ENCODE measurements at regions not wholly inside any gene's neighbourhood (a gene's known extent, or its start where the extent isn't known, plus 50 kb on each side); places are given as distances from the start of the nearest gene placed in this dataset.
"Not testable (repeated sequence)": the region's sequence is repeated elsewhere in the genome, so short reads cannot be mapped to it uniquely, and the experiment has no call there.

GRCh38 chr22:35175392-35175791 lies 81.9 kb upstream of the HMGXB4 start:
- ATAC-seq (no peak), DNase-seq (ENCODE audit: missing footprints) (no peak)
- intact Hi-C loops (cut with DNase I): no loop called here

- intact Hi-C loops (cut with DNase I): no loop called here
Observed at GRCh38 chr22:35177811-35178210, 79.5 kb upstream of the HMGXB4 start.

DNA sequence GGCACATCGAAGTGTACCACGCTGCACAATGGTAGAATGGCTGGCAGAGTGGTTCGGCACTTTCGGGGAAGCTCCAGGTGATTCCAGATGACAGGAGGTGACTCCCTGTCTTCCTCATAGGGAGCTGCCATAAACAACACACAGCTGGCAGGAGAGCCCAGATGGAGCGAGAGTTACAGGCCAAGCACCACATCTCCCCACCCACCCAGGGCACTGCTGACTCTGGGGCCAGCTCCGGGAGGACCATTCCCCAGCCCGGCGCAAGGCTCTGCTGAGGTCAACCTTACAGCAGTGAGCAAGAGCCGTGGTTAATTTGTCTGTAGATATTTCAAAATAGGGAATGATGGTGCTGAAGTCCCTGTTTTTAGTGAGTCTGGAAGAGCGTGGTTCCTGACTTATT lies 78.8 kb upstream of the HMGXB4 start:
- DNase-seq (ENCODE audit: missing footprints) (no peak), ATAC-seq (no peak)
- intact Hi-C loops (cut with DNase I): no loop called here

More at GRCh38 chr22:35177811-35178210, 79.5 kb upstream of the HMGXB4 start:
- ATAC-seq (no peak), DNase-seq (ENCODE audit: missing footprints) (no peak)

DNA sequence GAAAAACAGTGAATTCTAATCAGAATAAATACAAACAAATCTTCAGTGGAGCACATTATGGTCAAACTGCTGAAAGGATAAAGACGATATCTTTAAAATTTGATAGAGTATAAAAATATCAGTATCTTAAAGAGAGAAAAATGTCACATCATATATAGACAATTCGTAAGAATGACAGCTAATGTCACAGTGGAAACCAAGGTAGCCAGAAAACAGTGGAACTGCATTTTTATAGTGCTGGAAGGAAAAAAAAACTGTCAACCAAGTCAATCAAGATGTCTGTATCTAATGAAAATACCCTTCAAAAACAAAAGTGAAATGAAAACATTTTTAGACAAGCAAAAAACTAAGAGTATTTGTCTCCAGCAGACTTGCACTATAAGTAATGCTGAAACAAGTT lies 73.4 kb upstream of the HMGXB4 start:
- DNase-seq (ENCODE audit: missing footprints) (no peak), ATAC-seq (no peak)
- intact Hi-C loops (cut with DNase I): no loop called here

DNA sequence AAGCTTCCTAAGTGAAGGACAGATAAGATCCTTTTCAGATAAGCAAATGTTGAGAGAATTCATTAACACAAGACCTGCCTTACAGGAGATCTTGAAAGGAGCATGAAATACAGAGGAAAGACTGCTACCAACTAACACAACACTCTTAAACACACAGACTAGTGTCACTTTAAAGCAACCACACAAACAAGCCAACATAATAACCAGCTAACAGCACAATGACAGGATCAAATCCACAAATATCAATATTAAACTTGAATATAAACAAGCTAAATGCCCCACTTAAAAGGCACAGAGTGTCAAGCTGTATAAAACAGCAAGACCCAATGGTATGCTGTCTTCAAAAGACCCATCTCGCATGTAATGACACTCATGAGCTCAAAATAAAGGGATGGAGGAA lies 70.8 kb upstream of the HMGXB4 start:
- ATAC-seq (no peak), DNase-seq (ENCODE audit: missing footprints) (no peak)
- intact Hi-C loops (cut with DNase I): no loop called here

DNA sequence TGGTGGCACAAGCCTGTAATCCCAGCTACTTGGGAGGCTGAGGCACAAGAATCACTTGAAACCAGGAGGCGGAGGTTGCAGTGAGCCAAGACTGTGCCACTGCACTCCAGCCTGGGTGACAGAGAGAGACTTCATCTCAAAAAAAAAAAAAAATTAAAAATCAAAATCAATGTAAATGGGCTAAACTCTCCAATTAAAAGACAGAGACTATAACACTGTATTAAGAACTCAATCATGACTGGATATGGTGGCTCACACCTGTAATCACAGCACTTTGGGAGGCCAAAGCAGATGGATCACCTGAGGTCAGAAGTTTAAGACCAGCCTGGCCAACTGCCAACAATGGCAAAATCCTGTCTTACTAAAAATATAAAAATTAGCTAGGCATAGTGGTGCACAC lies 68.4 kb upstream of the HMGXB4 start:
- DNase-seq (ENCODE audit: missing footprints); ATAC-seq; intact Hi-C loops (cut with DNase I): not testable (repeated sequence)

GRCh38 chr22:35189559-35189958 lies 67.7 kb upstream of the HMGXB4 start:
- no peak for ATAC-seq
- DNase-seq (ENCODE audit: missing footprints): no peak
- intact Hi-C loops (cut with DNase I): no loop called here

DNA sequence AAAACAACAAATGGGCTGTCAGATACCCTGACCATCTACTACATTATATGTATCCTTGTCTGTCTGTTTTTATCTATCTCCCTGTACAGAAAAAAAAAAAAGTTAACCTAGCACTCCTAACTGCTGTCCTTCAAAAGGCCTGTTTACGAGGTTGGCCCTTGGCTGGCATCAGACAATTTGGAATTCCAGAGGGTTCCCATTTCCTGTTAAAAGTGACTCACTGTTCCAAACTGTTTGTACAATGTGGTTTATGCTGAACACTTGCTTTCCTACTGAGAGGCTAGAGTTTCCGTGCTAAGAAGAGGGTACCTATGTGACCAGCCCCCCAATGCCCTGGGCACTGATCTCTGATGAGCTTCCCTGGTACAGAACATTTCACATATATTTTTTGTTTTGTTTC lies 65.9 kb upstream of the HMGXB4 start:
- intact Hi-C loops (cut with DNase I): no loop called here
- no peak for ATAC-seq
- DNase-seq (ENCODE audit: missing footprints): no peak

GRCh38 chr22:35192129-35192918 lies 65.0 kb upstream of the HMGXB4 start:
- no peak for ATAC-seq
- intact Hi-C loops (cut with DNase I): no loop called here
- no peak for DNase-seq (ENCODE audit: missing footprints)

- ATAC-seq (no peak), DNase-seq (ENCODE audit: missing footprints) (no peak)
- intact Hi-C loops (cut with DNase I): no loop called here
Observed at GRCh38 chr22:35195226-35195625, 62.1 kb upstream of the HMGXB4 start.

- ATAC-seq: no peak
- no peak for DNase-seq (ENCODE audit: missing footprints)
- intact Hi-C loops (cut with DNase I): no loop called here
Observed at GRCh38 chr22:35195821-35196220, 61.5 kb upstream of the HMGXB4 start.

GRCh38 chr22:35197071-35197470 lies 60.2 kb upstream of the HMGXB4 start:
- no peak for DNase-seq (ENCODE audit: missing footprints)
- intact Hi-C loops (cut with DNase I): no loop called here
- ATAC-seq: no peak

GRCh38 chr22:35197886-35198285 lies 59.4 kb upstream of the HMGXB4 start:
- no peak for ATAC-seq
- DNase-seq (ENCODE audit: missing footprints): no peak
- intact Hi-C loops (cut with DNase I): no loop called here

DNA sequence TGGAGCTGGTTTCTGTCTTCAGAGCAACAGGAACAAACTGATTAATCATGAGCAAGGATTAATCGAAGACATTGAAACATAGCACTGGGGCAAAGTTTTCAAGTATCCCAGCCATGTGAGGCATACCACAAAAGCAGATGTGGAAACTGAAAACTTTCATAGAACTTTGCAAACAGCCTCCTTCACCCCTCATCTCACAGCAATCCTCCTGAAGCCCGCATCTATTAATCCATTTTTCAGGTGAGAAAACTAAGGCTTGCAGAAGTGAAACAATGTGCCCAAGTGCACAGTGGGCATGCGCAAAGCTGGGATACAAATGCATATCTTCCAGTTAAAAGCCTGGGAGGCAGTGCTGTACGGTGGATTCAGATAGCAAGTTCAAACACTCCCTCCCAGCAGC lies 58.6 kb upstream of the HMGXB4 start:
- intact Hi-C loops (cut with DNase I): no loop called here
- DNase-seq (ENCODE audit: missing footprints): no peak

GRCh38 chr22:35202376-35202775 lies 54.9 kb upstream of the HMGXB4 start:
- intact Hi-C loops (cut with DNase I): no loop called here
- ATAC-seq (no peak), DNase-seq (ENCODE audit: missing footprints) (no peak)

More for the DNA sequence above, 58.6 kb upstream of the HMGXB4 start:
- ATAC-seq: no peak

- intact Hi-C loops (cut with DNase I): no loop called here
- no peak for DNase-seq (ENCODE audit: missing footprints)
- ATAC-seq: no peak
Observed at GRCh38 chr22:35203583-35203982, 53.7 kb upstream of the HMGXB4 start.

- ATAC-seq: no peak
- DNase-seq (ENCODE audit: missing footprints): no peak
- intact Hi-C loops (cut with DNase I): no loop called here
Observed at GRCh38 chr22:35204807-35205775, 52.2 kb upstream of the HMGXB4 start.

DNA sequence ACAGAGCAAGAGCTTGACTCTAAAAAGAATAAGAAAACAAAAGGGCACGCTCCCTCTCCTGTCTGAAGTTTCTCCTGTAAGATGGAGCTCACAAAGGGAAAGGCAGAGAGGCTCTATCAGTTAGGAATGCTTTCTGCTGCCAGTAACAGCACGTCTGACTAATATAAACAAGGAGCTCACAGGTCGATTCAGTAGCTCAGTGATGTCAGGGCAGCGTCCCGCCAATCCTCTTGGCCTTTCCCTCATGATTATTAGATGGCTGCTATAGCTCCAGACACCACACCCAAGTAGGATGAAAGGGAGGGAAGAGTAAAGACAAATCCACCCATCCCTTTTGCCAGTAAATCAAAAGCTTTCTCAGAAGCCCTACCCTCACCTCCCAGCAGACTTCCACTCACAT lies 51.3 kb upstream of the HMGXB4 start:
- no peak for ATAC-seq

GRCh38 chr22:35206889-35207288 lies 50.4 kb upstream of the HMGXB4 start:
- intact Hi-C loops (cut with DNase I): no loop called here
- DNase-seq (ENCODE audit: missing footprints): no peak
- no peak for ATAC-seq

More for the DNA sequence above, 51.3 kb upstream of the HMGXB4 start:
- intact Hi-C loops (cut with DNase I): no loop called here
- no peak for DNase-seq (ENCODE audit: missing footprints)

Measured in Right ventricle myocardium inferior (tissue), 1 donor.